ENCODE measurements at regions not wholly inside any gene's neighbourhood (a gene's known extent, or its start where the extent isn't known, plus 50 kb on each side); places are given as distances from the start of the nearest gene placed in this dataset.

- Histone ChIP-seq H3K27ac (ENCODE audit: low read depth in 2 of 2, low read length in 1 of 2) (peak overlapping the region in 1 of 2 experiments; percentile 47; a peak in 1 of 4 replicates), H3K9me3 (no peaks in the 10 kb centered on the region), H3K4me1 (ENCODE audit: control insufficient read depth in 1 of 2, insufficient read depth in 2 of 2, low read depth in 1 of 2, low read length in 1 of 2) (peaks cover 9 to 18% of the 10 kb centered on the region in 2 experiments; a peak in 3 of 4 replicates), H3K9ac (no peak overlapping the region), H3F3A (replicated peaks; ENCODE audit: insufficient read depth) (no peaks in the 10 kb centered on the region), H3K79me2 (ENCODE audit: insufficient read depth) (no peaks in the 10 kb centered on the region), H2AFZ (ENCODE audit: low read depth) (peak overlapping the region; percentile 25; the same call in 1 of the 2 replicates), H3K27me3 (ENCODE audit: insufficient read depth) (no peaks in the 10 kb centered on the region), H4K20me1 (ENCODE audit: insufficient read depth) (no peaks in the 10 kb centered on the region), H3K36me3 (replicated peaks in 1 of 2; ENCODE audit: control insufficient read depth in 1 of 2, insufficient read depth in 2 of 2, low read length in 1 of 2) (no peaks in the 10 kb centered on the region), H3K4me2 (no peak overlapping the region), H3K9me2 (no peaks in the 10 kb centered on the region), H3K4me3 (ENCODE audit: low read depth in 2 of 2, low read length in 1 of 2) (no peak overlapping the region)
- TF ChIP-seq NFIC (IDR thresholded peaks at IDR 0.05; ENCODE audit: borderline replicate concordance), result no peak
- no peak for TF ChIP-seq EP300 (IDR thresholded peaks at IDR 0.05; ENCODE audit: borderline replicate concordance in 1 of 2, low read depth in 1 of 2, low read length in 1 of 2)
- no peak for TF ChIP-seq RFX5 (IDR thresholded peaks at IDR 0.05; ENCODE audit: low read length)
- TF ChIP-seq SIN3A (IDR thresholded peaks at IDR 0.05; ENCODE audit: borderline replicate concordance, low read depth, low read length), result no peak
- TF ChIP-seq USF2 (IDR thresholded peaks at IDR 0.05; ENCODE audit: borderline replicate concordance, low read depth, low read length), result no peak
- TF ChIP-seq TCF12 (IDR thresholded peaks at IDR 0.05), result no peak
- TF ChIP-seq NRF1 (IDR thresholded peaks at IDR 0.05; ENCODE audit: low read depth, low read length), result no peak
- TF ChIP-seq FOXJ3 (CRISPR knock-in tag; IDR thresholded peaks at IDR 0.05), result no peak
- no peak for TF ChIP-seq MAX (IDR thresholded peaks at IDR 0.05; ENCODE audit: low read depth)
- no peak for TF ChIP-seq JUND (IDR thresholded peaks at IDR 0.05)
- no peak for TF ChIP-seq TAF1 (IDR thresholded peaks at IDR 0.05; ENCODE audit: borderline replicate concordance, low read depth, low read length)
- no peak for TF ChIP-seq USF1 (IDR thresholded peaks at IDR 0.05; ENCODE audit: borderline replicate concordance, low read depth)
- no peak for TF ChIP-seq TEAD4 (IDR thresholded peaks at IDR 0.05; ENCODE audit: borderline replicate concordance, insufficient read depth)
- no peak for TF ChIP-seq EZH2phosphoT487 (IDR thresholded peaks at IDR 0.05; ENCODE audit: borderline replicate concordance, low read depth)
- no peak for TF ChIP-seq IRF3 (IDR thresholded peaks at IDR 0.05; ENCODE audit: low read depth, low read length)
- TF ChIP-seq GABPA (IDR thresholded peaks at IDR 0.05; ENCODE audit: low read depth), result no peak
- WGBS (ENCODE audit: low lambda C conversion rate), result 42% methylated on average over 1 of the region's 1 CpG
- ChIA-PET POLR2A (no interaction called here), CTCF (no interaction called here)
- DNase-seq, result no peak
Measured at GRCh38 chr11:128238521-128239265, 348.7 kb downstream of the ETS1 start.

Measured in SK-N-SH (cell line).